CD4-positive, alpha-beta T cell (primary cell): ENCODE measurements at regions not wholly inside any gene's neighbourhood (a gene's known extent, or its start where the extent isn't known, plus 50 kb on each side); places are given as distances from the start of the nearest gene placed in this dataset.

Experiments used
- ATAC-seq: fragments of 200-7000 bp; cut with Tn5 transposase; one replicate; pipeline ENCODE4 v1.10.0; 2022; ENCODE audit warnings: mild to moderate bottlenecking; ENCODE audit not compliant: poor library complexity
- CTCF ChIA-PET: fragments of 350-600 bp; sonication (Branson Sonifier 250); formaldehyde crosslinking; loops from one replicate; lab custom pipeline; 2021; ENCODE audit warnings: antibody characterized with exemption, inconsistent platforms; lab: Charles Lee
- POLR2A ChIA-PET: fragments of 350-600 bp; sonication (Branson Sonifier 250); formaldehyde crosslinking; loops from one replicate; lab custom pipeline; 2021; ENCODE audit warnings: antibody characterized with exemption, inconsistent platforms; lab: Charles Lee
- DNase-seq, 14 experiments: peaks; one replicate each; pipeline ENCODE4 v3.0.0-alpha.2; 2013 to 2020; ENCODE audit warnings: mixed read lengths in 2 of 14
- H3K27ac ChIP-seq, 2 donors: one replicate each; pipeline versions ENCODE4 v1.5.1 to v1.7.0; 2013; ENCODE audit warnings: low read length in 2 of 2, low read depth in 1 of 2, mild to moderate bottlenecking in 1 of 2
- H3K27me3 ChIP-seq, 2 experiments: 1 replicate in 1 of 2; 2 replicates in 1 of 2; pipeline versions ENCODE4 v1.6.1 to v1.7.0; 2013; ENCODE audit warnings: low read length in 2 of 2, control low read depth in 1 of 2, mild to moderate bottlenecking in 1 of 2, moderate library complexity in 1 of 2; ENCODE audit not compliant: insufficient read depth in 2 of 2, control insufficient read depth in 1 of 2
- H3K36me3 ChIP-seq: one replicate; pipeline ENCODE4 v1.6.1; 2013; ENCODE audit warnings: low read length, control low read depth; ENCODE audit not compliant: insufficient read depth
- H3K4me1 ChIP-seq: one replicate; pipeline ENCODE4 v1.6.1; 2013; ENCODE audit warnings: low read length, control low read depth; ENCODE audit not compliant: insufficient read depth
- H3K4me3 ChIP-seq: one replicate; pipeline ENCODE4 v1.5.1; 2013; ENCODE audit warnings: mild to moderate bottlenecking, low read length, moderate library complexity
- H3K9me3 ChIP-seq, 2 experiments: 1 replicate in 1 of 2; 2 replicates in 1 of 2; pipeline versions ENCODE4 v1.6.1 to v1.7.0; 2013; ENCODE audit warnings: low read length in 2 of 2, mild to moderate bottlenecking in 2 of 2, control low read depth in 1 of 2, moderate library complexity in 1 of 2; ENCODE audit not compliant: control insufficient read depth in 1 of 2, insufficient read depth in 1 of 2
- H3K27ac Mint-ChIP-seq: one replicate; pipeline ENCODE4 v1.8.0; 2020; ENCODE audit warnings: mixed read lengths
- H3K27me3 Mint-ChIP-seq: one replicate; pipeline ENCODE4 v1.8.0; 2021; ENCODE audit warnings: mixed read lengths
- H3K36me3 Mint-ChIP-seq: one replicate; pipeline ENCODE4 v1.8.0; 2021; ENCODE audit warnings: low read depth, mixed read lengths
- H3K4me1 Mint-ChIP-seq: one replicate; pipeline ENCODE4 v1.8.0; 2021; ENCODE audit warnings: low read depth, mixed read lengths
- H3K4me3 Mint-ChIP-seq: one replicate; pipeline ENCODE4 v1.8.0; 2020; ENCODE audit warnings: mild to moderate bottlenecking, mixed read lengths
- H3K9me3 Mint-ChIP-seq: one replicate; pipeline ENCODE4 v1.8.0; 2020; ENCODE audit warnings: mixed read lengths
- intact Hi-C, 2 experiments: fragments of 100-400 bp; cut with DNase I in 1 of 2; cut with micrococcal nuclease in 1 of 2; formaldehyde crosslinking; loops; one replicate each; pipeline versions ENCODE4 v1.15.1 to v1.9.0; 2023 to 2025; cut with DNase I, micrococcal nuclease
- TF ChIP-seq, protein P1 (sequence below): fragments of 200-600 bp; IDR thresholded peaks from one replicate; pipeline ENCODE4 v1.8.0; 2022; ENCODE audit warnings: antibody characterized with exemption, mild to moderate bottlenecking

DNA sequence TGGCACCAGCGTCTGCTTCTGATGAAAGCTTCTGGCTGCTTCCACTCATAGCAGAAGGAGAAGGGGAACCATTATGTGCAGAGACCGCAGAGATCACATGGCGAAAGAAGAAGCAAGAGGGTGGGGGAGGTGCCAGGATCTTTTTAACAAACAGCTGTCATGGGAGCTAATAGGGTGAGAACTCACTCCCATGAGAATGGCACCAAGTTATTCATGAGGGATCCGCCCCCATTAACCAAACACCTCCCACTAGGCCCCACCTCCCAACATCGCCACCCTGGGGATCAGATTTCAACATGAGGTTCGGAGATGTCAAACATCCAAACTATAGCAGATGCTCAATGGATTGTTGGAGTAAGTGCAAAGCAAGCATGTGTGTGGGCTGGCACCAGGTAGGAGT is 125.8 kb upstream of the SLIT3 start:
- Histone ChIP-seq H3K27ac (no peak overlapping the region), H3K4me3 (no peak overlapping the region), H3K9me3 (no peaks in the 10 kb centered on the region), H3K36me3 (no peaks in the 10 kb centered on the region), H3K4me1 (no peaks in the 10 kb centered on the region), H3K27me3 (no peaks in the 10 kb centered on the region)
- Mint-ChIP-seq H3K4me3 (no peak overlapping the region), H3K9me3 (no peaks in the 10 kb centered on the region), H3K4me1 (no peaks in the 10 kb centered on the region), H3K27ac (no peak overlapping the region), H3K27me3 (no peaks in the 10 kb centered on the region), H3K36me3 (no peaks in the 10 kb centered on the region)
- TF ChIP-seq, protein P1, sequence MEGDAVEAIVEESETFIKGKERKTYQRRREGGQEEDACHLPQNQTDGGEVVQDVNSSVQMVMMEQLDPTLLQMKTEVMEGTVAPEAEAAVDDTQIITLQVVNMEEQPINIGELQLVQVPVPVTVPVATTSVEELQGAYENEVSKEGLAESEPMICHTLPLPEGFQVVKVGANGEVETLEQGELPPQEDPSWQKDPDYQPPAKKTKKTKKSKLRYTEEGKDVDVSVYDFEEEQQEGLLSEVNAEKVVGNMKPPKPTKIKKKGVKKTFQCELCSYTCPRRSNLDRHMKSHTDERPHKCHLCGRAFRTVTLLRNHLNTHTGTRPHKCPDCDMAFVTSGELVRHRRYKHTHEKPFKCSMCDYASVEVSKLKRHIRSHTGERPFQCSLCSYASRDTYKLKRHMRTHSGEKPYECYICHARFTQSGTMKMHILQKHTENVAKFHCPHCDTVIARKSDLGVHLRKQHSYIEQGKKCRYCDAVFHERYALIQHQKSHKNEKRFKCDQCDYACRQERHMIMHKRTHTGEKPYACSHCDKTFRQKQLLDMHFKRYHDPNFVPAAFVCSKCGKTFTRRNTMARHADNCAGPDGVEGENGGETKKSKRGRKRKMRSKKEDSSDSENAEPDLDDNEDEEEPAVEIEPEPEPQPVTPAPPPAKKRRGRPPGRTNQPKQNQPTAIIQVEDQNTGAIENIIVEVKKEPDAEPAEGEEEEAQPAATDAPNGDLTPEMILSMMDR = no peak
- POLR2A ChIA-PET = no interaction called here
- DNase-seq = no peak
- intact Hi-C loops = loop anchor here in 1 of 2 experiments (5.0 kb wide), 1 partner anchor 1386 kb away; no protein-coding TSS in a partner anchor
- no peak for ATAC-seq
- CTCF ChIA-PET = no interaction called here

DNA sequence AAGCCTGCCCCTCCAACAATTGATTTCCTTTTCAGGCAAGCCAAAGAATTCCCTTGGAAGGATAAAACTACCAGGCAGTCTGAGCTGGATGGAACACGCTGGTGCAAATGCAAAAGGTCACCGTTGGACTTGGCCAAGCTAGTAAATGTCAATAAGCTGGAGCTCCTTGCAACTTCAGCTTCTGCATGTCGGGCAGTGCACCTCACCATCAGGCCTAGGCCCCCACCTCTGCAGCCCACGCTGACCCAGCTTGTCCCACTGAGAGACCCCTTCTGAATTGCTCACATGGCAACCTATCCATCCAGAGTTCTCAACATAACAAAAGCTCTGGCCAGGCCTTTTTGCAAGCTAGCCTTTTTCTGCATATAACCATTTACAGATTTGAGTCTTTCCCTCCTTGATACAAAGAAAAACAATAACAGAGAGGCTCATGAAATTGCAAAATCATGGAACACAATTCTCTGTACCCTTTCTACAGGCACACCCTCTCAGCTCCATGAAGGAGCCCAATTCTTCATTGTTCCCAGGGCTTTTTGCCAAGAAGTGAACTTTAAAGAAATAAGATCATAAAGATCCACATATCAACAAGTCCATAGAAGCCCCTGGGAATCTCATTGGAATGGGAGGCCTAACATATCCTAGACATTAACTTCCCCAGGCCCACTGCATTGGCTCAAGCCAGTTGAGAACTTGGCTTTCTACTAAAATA is 123.9 kb upstream of the SLIT3 start:
- H3K27me3 ChIP-seq = no peaks in the 10 kb centered on the region
- ATAC-seq = no peak
- Mint-ChIP-seq H3K27ac (no peak overlapping the region), H3K4me3 (no peak overlapping the region), H3K27me3 (peaks cover 11% of the 10 kb centered on the region), H3K4me1 (no peaks in the 10 kb centered on the region), H3K9me3 (no peaks in the 10 kb centered on the region), H3K36me3 (no peaks in the 10 kb centered on the region)
- H3K9me3 ChIP-seq = no peaks in the 10 kb centered on the region
- intact Hi-C loops = loop anchor here in 1 of 2 experiments (5.0 kb wide), 1 partner anchor 1387 kb away; no protein-coding TSS in a partner anchor
- H3K4me3 ChIP-seq = no peak overlapping the region
- no peak overlapping the region for H3K27ac ChIP-seq
- H3K36me3 ChIP-seq = no peaks in the 10 kb centered on the region
- DNase-seq = no peak
- ChIA-PET CTCF (no interaction called here), POLR2A (no interaction called here)
- no peaks in the 10 kb centered on the region for H3K4me1 ChIP-seq
- TF ChIP-seq, protein P1 = no peak

DNA sequence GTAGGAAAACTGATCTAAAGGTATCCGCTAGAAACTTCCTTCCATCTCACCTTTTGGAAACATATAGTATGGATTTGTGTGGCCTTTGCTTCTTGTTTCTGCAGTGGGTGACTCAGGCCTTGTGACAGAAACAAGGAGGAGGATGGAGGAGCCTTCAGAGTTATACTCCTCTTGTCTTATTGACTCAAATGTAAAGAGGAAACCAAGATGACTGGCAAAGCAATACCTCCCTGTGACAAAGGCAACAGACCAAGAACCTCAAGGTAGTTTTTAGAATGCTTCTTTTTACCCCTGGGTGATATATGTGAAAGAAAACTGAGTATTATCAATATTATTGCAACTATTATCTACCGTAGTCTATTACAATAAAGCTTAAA is 123.3 kb upstream of the SLIT3 start:
- no peaks in the 10 kb centered on the region for H3K9me3 ChIP-seq
- ATAC-seq (no peak), DNase-seq (no peak)
- H3K36me3 ChIP-seq = no peaks in the 10 kb centered on the region
- intact Hi-C loops = no loop called here
- no peak overlapping the region for H3K4me3 Mint-ChIP-seq
- H3K27ac Mint-ChIP-seq = no peak overlapping the region
- H3K27ac ChIP-seq = no peak overlapping the region
- TF ChIP-seq, protein P1 = no peak
- no peaks in the 10 kb centered on the region for H3K9me3 Mint-ChIP-seq
- no peak overlapping the region for H3K4me3 ChIP-seq
- H3K4me1 Mint-ChIP-seq = no peaks in the 10 kb centered on the region
- H3K27me3 ChIP-seq = no peaks in the 10 kb centered on the region
- H3K4me1 ChIP-seq = no peaks in the 10 kb centered on the region
- ChIA-PET CTCF (no interaction called here), POLR2A (no interaction called here)
- H3K36me3 Mint-ChIP-seq = no peaks in the 10 kb centered on the region
- H3K27me3 Mint-ChIP-seq = peaks cover 15% of the 10 kb centered on the region
